H7 (cell line): ENCODE measurements at regions not wholly inside any gene's neighbourhood (a gene's known extent, or its start where the extent isn't known, plus 50 kb on each side); places are given as distances from the start of the nearest gene placed in this dataset.
"Not testable (repeated sequence)": the region's sequence is repeated elsewhere in the genome, so short reads cannot be mapped to it uniquely, and the experiment has no call there.

Experiments used
- DNase-seq: peaks from one replicate; pipeline ENCODE4 v3.0.0; 2012
- H3K27me3 ChIP-seq: 2 replicates; pipeline ENCODE4 v1.6.0; 2011; ENCODE audit warnings: mild to moderate bottlenecking, low read length; ENCODE audit not compliant: control insufficient read depth, insufficient read depth
- H3K36me3 ChIP-seq: replicated peaks from 2 replicates; pipeline ENCODE4 v1.5.1; 2011; ENCODE audit warnings: low read length; ENCODE audit not compliant: control insufficient read depth, insufficient read depth
- H3K4me3 ChIP-seq: 2 replicates; pipeline ENCODE4 v1.5.1; 2011; ENCODE audit warnings: low read depth, mild to moderate bottlenecking, control low read depth, low read length, moderate library complexity; ENCODE audit not compliant: insufficient read depth

- no peak overlapping the region for H3K4me3 ChIP-seq
- DNase-seq: no peak
- H3K27me3 ChIP-seq: no peaks in the 10 kb centered on the region
- no peaks in the 10 kb centered on the region for H3K36me3 ChIP-seq
Observed at GRCh38 chrX:776061-776460, 145.5 kb downstream of the SHOX start.

- DNase-seq: no peak
Observed at GRCh38 chrX:774536-774935, 143.9 kb downstream of the SHOX start.

GRCh38 chrX:773292-774025 lies 142.9 kb downstream of the SHOX start:
- Histone ChIP-seq H3K4me3 (no peak overlapping the region), H3K27me3 (no peaks in the 10 kb centered on the region), H3K36me3 (no peaks in the 10 kb centered on the region)
- no peak for DNase-seq

More at GRCh38 chrX:774536-774935, 143.9 kb downstream of the SHOX start:
- Histone ChIP-seq H3K36me3 (no peaks in the 10 kb centered on the region), H3K4me3 (no peak overlapping the region), H3K27me3 (no peaks in the 10 kb centered on the region)

- Histone ChIP-seq H3K4me3 (no peak overlapping the region), H3K27me3 (no peaks in the 10 kb centered on the region), H3K36me3 (no peaks in the 10 kb centered on the region)
- DNase-seq: no peak
Observed at GRCh38 chrX:771536-771935, 140.9 kb downstream of the SHOX start.

GRCh38 chrX:769796-770195 lies 139.2 kb downstream of the SHOX start:
- Histone ChIP-seq H3K4me3 (no peak overlapping the region), H3K36me3 (no peaks in the 10 kb centered on the region), H3K27me3 (no peaks in the 10 kb centered on the region)
- peak; percentile 75 for DNase-seq

GRCh38 chrX:768596-768995 lies 138.0 kb downstream of the SHOX start:
- H3K4me3 ChIP-seq: no peak overlapping the region
- H3K36me3 ChIP-seq: no peaks in the 10 kb centered on the region
- no peaks in the 10 kb centered on the region for H3K27me3 ChIP-seq
- DNase-seq: no peak

- no peaks in the 10 kb centered on the region for H3K36me3 ChIP-seq
- no peaks in the 10 kb centered on the region; the same call in 1 of the 2 replicates for H3K27me3 ChIP-seq
- no peak for DNase-seq
- no peak overlapping the region for H3K4me3 ChIP-seq
Observed at GRCh38 chrX:758917-759316, 128.3 kb downstream of the SHOX start.

GRCh38 chrX:750812-751211 lies 120.2 kb downstream of the SHOX start:
- H3K4me3 ChIP-seq: no peak overlapping the region
- no peaks in the 10 kb centered on the region for H3K27me3 ChIP-seq
- H3K36me3 ChIP-seq: no peaks in the 10 kb centered on the region
- DNase-seq: no peak

GRCh38 chrX:750263-750662 lies 119.7 kb downstream of the SHOX start:
- no peak for DNase-seq
- H3K27me3 ChIP-seq: no peaks in the 10 kb centered on the region

GRCh38 chrX:747176-747575 lies 116.6 kb downstream of the SHOX start:
- no peak for DNase-seq
- Histone ChIP-seq H3K36me3 (no peaks in the 10 kb centered on the region), H3K4me3 (no peak overlapping the region), H3K27me3 (no peaks in the 10 kb centered on the region)

More at GRCh38 chrX:750263-750662, 119.7 kb downstream of the SHOX start:
- H3K36me3 ChIP-seq: no peaks in the 10 kb centered on the region
- no peak overlapping the region for H3K4me3 ChIP-seq

- Histone ChIP-seq H3K27me3 (no peaks in the 10 kb centered on the region), H3K36me3 (no peaks in the 10 kb centered on the region), H3K4me3 (no peak overlapping the region)
- no peak for DNase-seq
Observed at GRCh38 chrX:739611-740010, 109.0 kb downstream of the SHOX start.

- H3K27me3 ChIP-seq, DNase-seq, H3K36me3 ChIP-seq, H3K4me3 ChIP-seq: not testable (repeated sequence)
Observed at GRCh38 chrX:737021-737420, 106.4 kb downstream of the SHOX start.

- no peak for DNase-seq
- Histone ChIP-seq H3K27me3 (no peaks in the 10 kb centered on the region), H3K36me3 (no peaks in the 10 kb centered on the region), H3K4me3 (no peak overlapping the region)
Observed at GRCh38 chrX:734362-734761, 103.8 kb downstream of the SHOX start.

GRCh38 chrX:733961-734360 lies 103.4 kb downstream of the SHOX start:
- no peak for DNase-seq
- H3K36me3 ChIP-seq: no peaks in the 10 kb centered on the region
- H3K27me3 ChIP-seq: no peaks in the 10 kb centered on the region
- no peak overlapping the region for H3K4me3 ChIP-seq

GRCh38 chrX:729583-730409 lies 99.2 kb downstream of the SHOX start:
- Histone ChIP-seq H3K4me3 (no peak overlapping the region), H3K36me3 (no peaks in the 10 kb centered on the region), H3K27me3 (no peaks in the 10 kb centered on the region)
- no peak for DNase-seq
